ENCODE measurements at regions not wholly inside any gene's neighbourhood (a gene's known extent, or its start where the extent isn't known, plus 50 kb on each side); places are given as distances from the start of the nearest gene placed in this dataset.

GRCh38 chr2:19689646-19690168 is 212.1 kb downstream of the TTC32 start:
- Mint-ChIP-seq H3K4me1 (peaks cover 24% of the 10 kb centered on the region), H3K27ac (no peak overlapping the region), H3K9me3 (no peaks in the 10 kb centered on the region), H3K4me3 (no peak overlapping the region), H3K27me3 (ENCODE audit: low read depth, poor library complexity) (peaks cover 10% of the 10 kb centered on the region), H3K36me3 (ENCODE audit: low read depth) (no peaks in the 10 kb centered on the region)
- no peak for DNase-seq
- TF ChIP-seq, protein P1, sequence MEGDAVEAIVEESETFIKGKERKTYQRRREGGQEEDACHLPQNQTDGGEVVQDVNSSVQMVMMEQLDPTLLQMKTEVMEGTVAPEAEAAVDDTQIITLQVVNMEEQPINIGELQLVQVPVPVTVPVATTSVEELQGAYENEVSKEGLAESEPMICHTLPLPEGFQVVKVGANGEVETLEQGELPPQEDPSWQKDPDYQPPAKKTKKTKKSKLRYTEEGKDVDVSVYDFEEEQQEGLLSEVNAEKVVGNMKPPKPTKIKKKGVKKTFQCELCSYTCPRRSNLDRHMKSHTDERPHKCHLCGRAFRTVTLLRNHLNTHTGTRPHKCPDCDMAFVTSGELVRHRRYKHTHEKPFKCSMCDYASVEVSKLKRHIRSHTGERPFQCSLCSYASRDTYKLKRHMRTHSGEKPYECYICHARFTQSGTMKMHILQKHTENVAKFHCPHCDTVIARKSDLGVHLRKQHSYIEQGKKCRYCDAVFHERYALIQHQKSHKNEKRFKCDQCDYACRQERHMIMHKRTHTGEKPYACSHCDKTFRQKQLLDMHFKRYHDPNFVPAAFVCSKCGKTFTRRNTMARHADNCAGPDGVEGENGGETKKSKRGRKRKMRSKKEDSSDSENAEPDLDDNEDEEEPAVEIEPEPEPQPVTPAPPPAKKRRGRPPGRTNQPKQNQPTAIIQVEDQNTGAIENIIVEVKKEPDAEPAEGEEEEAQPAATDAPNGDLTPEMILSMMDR (IDR thresholded peaks at IDR 0.05), result no peak

DNA sequence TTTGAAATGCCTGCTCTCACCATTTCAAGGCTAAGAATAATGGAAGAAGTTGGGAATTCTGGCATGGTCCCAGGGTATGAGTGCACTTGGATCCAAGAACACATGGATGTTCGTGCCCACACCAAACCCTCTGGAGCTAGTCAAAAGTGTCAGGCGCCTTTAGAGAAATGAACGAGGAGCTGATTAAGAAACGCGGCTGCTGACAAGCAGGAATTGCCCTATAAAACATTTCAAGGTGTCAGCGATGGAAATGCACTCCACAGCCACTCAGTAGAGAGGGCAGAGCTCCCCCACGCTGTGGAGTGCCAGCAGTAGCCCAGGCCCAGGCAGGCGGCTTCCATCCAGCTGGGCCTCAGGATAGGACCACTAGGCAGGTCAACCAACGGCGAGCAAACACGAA is 213.7 kb downstream of the TTC32 start:
- TF ChIP-seq, protein P1 (IDR thresholded peaks at IDR 0.05), result no peak
- no peaks in the 10 kb centered on the region for H3K36me3 Mint-ChIP-seq (ENCODE audit: low read depth)
- H3K4me3 Mint-ChIP-seq, result no peak overlapping the region
- no peak for DNase-seq
- peaks cover 11% of the 10 kb centered on the region for H3K27me3 Mint-ChIP-seq (ENCODE audit: low read depth, poor library complexity)
- no peak overlapping the region for H3K27ac Mint-ChIP-seq
- no peaks in the 10 kb centered on the region for H3K9me3 Mint-ChIP-seq
- peaks cover 17% of the 10 kb centered on the region for H3K4me1 Mint-ChIP-seq

- H3K4me3 Mint-ChIP-seq, result no peak overlapping the region
- DNase-seq, result no peak
- peaks cover 8% of the 10 kb centered on the region for H3K27me3 Mint-ChIP-seq (ENCODE audit: low read depth, poor library complexity)
- H3K27ac Mint-ChIP-seq, result no peak overlapping the region
- H3K4me1 Mint-ChIP-seq, result peaks cover 17% of the 10 kb centered on the region
- TF ChIP-seq, protein P1 (IDR thresholded peaks at IDR 0.05), result no peak
- no peaks in the 10 kb centered on the region for H3K36me3 Mint-ChIP-seq (ENCODE audit: low read depth)
- H3K9me3 Mint-ChIP-seq, result no peaks in the 10 kb centered on the region
These were observed 214.6 kb downstream of the TTC32 start for GRCh38 chr2:19687017-19687659.

DNA sequence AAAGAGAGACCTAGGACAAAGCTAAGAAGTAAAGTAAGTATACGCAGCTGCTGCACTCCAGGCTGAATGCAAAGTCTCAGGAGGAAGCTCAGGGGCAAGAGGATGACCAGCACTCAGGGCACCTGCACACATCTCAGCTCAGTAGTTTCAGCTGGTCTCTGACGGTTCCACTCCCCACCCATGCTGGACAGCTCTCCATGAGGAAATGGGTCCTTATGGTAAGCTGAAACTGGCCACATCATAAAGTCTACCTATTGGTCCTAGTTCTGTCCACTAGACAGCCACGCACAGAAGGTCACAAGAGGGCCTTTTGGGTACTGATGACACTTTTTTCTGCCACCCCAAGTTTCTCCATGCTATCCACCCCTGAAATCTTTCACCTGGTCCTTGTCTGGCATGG is 215.3 kb downstream of the TTC32 start:
- Mint-ChIP-seq H3K4me1 (peaks cover 17% of the 10 kb centered on the region), H3K27me3 (ENCODE audit: low read depth, poor library complexity) (peaks cover 8% of the 10 kb centered on the region), H3K27ac (no peak overlapping the region), H3K4me3 (no peak overlapping the region), H3K36me3 (ENCODE audit: low read depth) (no peaks in the 10 kb centered on the region), H3K9me3 (no peaks in the 10 kb centered on the region)
- TF ChIP-seq, protein P1 (IDR thresholded peaks at IDR 0.05), result no peak
- no peak for DNase-seq

GRCh38 chr2:19685731-19686130 is 216.1 kb downstream of the TTC32 start:
- no peak overlapping the region for H3K4me3 Mint-ChIP-seq
- TF ChIP-seq, protein P1 (IDR thresholded peaks at IDR 0.05), result no peak
- no peaks in the 10 kb centered on the region for H3K36me3 Mint-ChIP-seq (ENCODE audit: low read depth)
- no peak for DNase-seq
- H3K27ac Mint-ChIP-seq, result no peak overlapping the region
- peaks cover 17% of the 10 kb centered on the region for H3K4me1 Mint-ChIP-seq
- H3K9me3 Mint-ChIP-seq, result no peaks in the 10 kb centered on the region
- peaks cover 8% of the 10 kb centered on the region for H3K27me3 Mint-ChIP-seq (ENCODE audit: low read depth, poor library complexity)

DNA sequence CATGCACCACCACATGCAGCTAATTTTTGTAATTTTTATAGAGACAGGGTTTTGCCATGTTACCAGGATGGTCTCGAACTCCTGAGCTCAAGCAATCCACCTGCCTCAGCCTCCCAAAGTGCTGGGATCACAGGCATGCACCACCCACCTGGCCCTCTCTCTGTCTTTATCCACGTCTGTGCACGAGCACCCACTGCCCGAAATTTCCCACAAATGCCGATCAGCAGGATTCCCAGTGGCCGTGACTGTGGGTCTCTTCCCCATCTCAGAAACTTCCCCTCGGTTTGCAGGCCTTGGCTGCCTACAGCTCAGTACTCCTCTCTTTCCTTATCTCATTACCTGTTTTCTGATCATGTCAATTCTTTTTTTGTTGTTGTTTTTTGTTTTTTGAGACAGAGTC is 217.3 kb downstream of the TTC32 start:
- no peaks in the 10 kb centered on the region for H3K36me3 Mint-ChIP-seq (ENCODE audit: low read depth)
- H3K4me1 Mint-ChIP-seq, result peaks cover 17% of the 10 kb centered on the region
- peak overlapping the region; percentile 8 for H3K27ac Mint-ChIP-seq
- H3K27me3 Mint-ChIP-seq (ENCODE audit: low read depth, poor library complexity), result peaks cover 8% of the 10 kb centered on the region
- DNase-seq, result no peak
- H3K9me3 Mint-ChIP-seq, result no peaks in the 10 kb centered on the region
- no peak overlapping the region for H3K4me3 Mint-ChIP-seq
- TF ChIP-seq, protein P1 (IDR thresholded peaks at IDR 0.05), result no peak
